ENCODE measurements at regions not wholly inside any gene's neighbourhood (a gene's known extent, or its start where the extent isn't known, plus 50 kb on each side); places are given as distances from the start of the nearest gene placed in this dataset.
"Not testable (repeated sequence)": the region's sequence is repeated elsewhere in the genome, so short reads cannot be mapped to it uniquely, and the experiment has no call there.

GRCh38 chr12:71385155-71385554 lies 54.4 kb upstream of the LGR5 start:
- no peak for DNase-seq

GRCh38 chr12:71376711-71377355 lies 62.8 kb upstream of the LGR5 start:
- DNase-seq: not testable (repeated sequence)

DNA sequence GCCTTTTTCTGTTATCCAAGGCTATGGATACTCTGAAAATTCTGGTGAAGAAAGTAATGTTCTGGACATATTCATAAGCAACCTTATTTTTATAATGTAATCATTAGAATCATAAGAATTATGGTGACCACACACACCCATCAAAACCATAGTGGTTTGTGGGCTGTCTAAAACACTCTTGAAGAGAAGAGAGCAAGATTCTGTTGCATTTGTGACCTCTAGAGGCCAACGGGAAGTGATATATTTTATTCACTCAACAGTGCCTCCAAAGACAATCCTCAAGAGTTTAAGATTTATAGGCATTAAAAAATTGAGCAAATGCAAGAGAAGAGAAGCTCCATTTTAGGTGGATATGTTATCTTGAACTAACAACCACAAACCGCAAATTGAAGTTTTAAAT lies 68.5 kb upstream of the LGR5 start:
- DNase-seq: no peak

DNA sequence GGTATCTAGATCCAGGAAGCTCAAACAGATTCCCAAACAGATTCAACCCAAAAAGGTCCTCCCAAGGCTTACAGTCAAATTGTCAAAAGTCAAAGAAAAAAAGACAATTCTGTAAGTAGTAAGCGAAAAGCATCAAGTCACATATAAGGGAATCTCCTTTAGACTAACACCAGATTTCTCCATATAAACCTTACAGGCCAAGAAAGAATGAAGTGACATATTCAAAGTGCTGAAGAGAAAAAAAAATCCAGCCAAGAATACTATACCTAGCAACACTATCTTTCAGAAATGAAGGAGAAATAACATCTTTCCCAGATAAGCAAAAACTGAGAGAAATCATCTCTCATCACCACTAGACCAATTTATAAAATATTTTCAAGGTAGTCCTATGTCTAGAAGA lies 79.6 kb upstream of the LGR5 start:
- no peak for DNase-seq

DNA sequence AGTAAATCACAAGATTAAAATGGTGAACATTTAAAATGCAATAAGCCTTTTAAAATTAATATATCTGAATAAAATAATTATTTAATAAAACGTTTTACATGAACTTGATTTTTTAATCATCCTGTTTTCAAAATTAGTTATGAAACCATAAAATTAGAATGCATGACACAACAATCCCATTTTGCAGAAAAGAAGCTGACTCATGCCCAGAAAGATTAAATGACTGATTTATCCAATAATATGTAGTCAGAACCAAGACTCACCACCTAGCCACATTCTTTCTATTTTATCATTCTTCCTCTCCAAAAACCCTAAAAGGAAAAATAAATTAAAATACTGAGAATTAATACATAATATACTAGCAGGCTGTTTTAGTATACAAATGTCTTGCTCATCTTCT lies 83.0 kb upstream of the LGR5 start:
- no peak for DNase-seq

GRCh38 chr12:71354871-71355270 lies 84.7 kb upstream of the LGR5 start:
- DNase-seq: no peak

DNA sequence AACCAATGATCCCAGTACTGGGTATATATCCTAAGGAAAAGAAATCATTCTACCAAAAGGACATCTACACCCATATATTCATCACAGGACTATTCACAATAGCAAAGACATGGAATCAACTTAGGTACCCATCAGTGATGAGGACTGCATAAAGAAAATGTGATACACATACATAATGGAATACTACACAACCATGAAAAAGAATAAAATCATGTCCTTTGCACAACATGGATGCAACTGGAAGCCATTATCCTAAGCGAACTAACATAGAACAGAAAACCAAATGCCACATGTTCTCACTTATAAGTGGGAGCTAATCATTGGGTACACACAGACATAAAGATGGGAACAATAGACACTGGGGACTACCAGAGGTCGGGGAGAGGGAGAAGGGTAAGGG lies 86.0 kb upstream of the LGR5 start:
- DNase-seq: no peak

- DNase-seq: no peak
These were observed 89.6 kb upstream of the LGR5 start for GRCh38 chr12:71349950-71350349.

- no peak for DNase-seq
These were observed 100.7 kb upstream of the LGR5 start for GRCh38 chr12:71338933-71339332.

DNA sequence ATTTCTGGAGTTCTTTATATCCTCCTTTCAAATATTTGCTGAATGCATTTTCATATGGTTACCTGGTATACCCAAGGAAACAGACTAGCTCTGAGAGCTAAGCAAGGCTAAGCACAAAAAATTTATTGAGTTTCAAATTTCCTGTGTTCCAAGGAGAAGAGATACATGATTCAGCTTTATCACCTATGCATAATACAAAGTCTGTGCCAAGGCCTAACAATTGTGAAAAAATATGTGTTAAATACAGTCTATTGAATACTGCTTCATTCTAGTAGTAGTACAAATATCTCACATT lies 103.7 kb upstream of the LGR5 start:
- DNase-seq: no peak

- no peak for DNase-seq
These were observed 104.2 kb upstream of the LGR5 start for GRCh38 chr12:71335151-71335962.

DNA sequence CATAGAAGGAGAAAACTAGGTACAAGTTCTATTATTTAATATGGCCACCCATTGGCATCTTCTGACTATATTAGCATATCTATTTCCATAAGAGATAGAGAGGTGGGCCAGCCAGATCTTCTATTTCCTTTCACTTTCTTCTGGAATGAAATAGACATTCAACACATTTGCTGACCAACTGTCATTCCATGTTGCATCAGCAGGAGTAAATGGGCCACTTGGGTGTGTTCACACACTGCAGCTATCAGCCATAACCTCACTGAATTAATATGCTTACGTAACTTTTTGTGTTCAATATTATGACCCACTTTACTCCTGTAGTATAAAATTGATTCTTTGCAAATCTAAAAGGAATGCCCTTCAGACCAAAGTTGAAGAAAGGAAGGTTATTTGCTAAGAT lies 106.2 kb upstream of the LGR5 start:
- DNase-seq: no peak

DNA sequence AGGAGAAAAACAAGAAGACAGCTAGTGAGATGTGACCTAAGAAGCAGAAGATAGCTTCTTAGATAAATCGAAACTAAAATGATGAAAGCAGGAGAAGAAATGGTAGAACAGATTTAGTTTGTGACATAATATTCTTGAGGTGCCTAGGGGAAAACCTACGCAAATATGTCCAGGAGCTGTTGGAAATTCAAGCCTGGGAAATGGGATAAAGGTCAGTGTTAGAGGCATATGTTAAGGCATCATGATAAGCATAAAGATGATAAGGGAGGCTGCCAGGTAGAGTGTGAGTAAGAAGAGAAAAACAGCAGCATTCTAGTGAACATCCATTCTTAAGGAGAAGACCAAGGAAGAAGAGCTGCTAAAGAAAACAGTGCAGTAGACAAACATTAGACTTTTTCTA lies 109.6 kb upstream of the LGR5 start:
- DNase-seq: no peak

GRCh38 chr12:71321531-71321930 lies 118.1 kb upstream of the LGR5 start:
- DNase-seq: no peak

DNA sequence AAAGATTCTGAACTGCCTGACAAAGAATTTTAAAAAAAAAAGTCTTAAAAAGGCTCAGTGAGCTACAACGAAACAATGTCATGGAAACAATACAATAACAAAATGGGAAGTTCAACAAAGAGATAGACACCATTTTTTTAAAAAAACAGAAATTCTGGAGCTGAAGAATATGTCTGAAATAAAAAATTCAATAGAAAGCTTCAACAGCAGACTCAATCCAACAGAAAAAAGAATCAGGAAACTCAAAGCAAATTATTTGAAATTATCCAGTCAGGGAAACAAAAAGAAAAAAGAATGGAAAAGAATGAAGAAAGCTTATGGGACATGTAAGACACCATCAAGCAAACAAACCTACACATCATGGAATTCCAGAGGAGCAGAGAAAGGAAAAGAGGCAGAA lies 118.5 kb upstream of the LGR5 start:
- DNase-seq: no peak

DNA sequence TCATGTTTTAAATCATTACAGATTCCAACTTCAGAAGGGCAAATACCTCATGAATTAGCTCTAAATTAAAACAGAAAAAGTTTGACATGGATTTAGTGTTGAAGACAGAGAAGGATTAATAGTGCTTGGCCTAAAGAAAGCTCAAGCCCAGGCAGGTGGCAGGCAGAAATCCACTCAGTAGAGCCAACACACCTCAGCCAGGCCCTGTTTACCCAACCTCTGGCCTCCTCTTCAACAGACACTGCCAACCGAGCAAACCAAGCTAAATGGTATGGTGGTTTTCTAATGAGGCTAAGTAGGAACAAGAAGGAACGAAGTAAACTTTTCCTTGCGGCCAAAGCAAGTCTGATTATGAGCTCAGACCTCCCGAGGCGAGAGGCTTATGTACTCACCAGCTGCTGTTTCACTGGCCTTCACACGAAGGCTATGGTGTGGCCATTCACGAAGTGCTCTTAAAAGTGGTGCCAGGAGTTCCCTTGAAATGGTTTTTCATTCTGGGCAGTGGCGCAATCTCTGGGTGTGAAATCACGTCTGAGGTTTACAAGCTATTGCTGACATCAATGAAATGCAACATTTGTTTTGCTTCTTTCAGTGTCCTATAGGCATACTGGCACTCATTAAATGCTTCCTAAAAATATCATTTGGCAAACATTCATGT lies 124.1 kb upstream of the LGR5 start:
- DNase-seq: no peak

GRCh38 chr12:71312768-71313403 lies 126.7 kb upstream of the LGR5 start:
- no peak for DNase-seq

GRCh38 chr12:71311611-71312010 lies 128.0 kb upstream of the LGR5 start:
- not testable (repeated sequence) for DNase-seq

GRCh38 chr12:71306808-71307207 lies 132.8 kb upstream of the LGR5 start:
- no peak for DNase-seq

DNA sequence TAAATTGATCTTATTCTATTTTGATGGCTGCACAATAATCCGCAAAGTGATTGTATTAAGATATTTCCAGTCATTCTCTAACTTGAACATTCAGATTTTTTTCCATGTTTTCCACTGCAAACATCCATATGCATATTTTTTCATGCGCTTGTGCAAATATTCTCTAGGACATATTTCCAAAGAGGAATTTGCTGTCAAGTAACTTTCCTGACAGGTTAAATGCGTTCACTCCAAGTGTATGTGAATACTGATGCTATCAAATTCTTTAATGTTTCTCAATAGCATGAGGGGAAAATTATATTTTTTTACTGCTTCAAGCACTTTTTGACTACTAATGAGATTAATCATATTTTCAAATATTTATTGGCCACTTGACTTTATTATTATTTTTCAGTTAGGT lies 135.3 kb upstream of the LGR5 start:
- no peak for DNase-seq

DNA sequence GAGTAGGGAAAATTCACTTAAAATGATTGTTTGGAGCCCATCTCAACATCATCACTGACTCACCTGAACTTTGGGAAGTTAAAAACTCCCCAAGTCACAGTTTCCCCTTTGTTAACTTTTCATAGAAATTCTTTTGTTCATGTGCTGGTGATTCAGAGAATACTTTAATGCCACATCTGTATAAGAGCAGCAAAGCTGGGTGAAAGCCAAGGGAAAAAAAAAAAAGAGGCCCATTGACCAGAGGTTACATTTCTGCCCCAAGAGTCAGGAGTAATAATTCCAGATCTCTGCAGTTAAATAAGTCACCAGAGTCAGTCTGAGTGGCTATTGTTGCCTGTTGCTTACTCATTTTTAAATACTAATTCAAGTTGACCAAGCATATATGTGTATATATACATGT lies 136.4 kb upstream of the LGR5 start:
- no peak for DNase-seq

DNA sequence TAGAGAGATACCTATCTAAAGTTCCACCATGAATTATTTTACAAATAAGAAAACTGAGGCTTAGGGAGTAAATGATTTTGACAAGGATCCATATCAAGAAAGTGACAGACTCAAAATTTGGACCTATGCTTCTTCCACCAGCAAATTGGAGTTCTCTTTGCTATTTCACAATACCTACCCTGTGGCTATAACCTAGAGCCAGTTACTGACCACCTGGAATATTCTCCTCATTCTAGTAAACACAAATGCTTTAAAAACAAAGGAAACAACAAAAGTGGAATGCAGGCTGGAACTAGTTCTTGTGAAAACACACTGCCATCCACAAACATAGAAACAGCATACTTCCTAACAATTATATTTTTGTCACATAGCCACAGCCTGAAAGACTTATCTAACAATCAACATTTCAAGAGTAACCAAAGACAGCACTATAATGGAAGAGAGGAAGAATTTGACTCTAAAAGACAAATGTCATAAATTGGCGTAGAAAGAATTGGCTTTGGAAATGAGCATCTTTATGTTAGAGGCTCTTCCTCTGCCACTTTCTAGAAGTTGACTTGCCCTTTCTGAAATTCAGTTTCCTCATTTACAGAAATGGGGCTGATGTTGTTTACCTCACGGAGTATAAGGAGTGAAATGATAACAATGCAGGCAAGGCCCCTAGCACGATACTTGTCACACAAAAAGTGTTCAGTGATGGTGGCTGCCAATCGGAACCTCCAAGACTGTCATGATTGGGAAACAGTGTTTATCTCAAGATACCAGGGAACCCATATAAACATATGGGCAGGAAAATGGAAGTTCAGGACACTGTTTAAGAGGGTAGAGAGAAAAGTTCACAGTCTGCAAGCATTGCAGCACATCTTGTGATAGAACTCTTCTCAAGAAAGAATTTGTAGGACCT lies 138.6 kb upstream of the LGR5 start:
- no peak for DNase-seq
